ENCODE measurements at regions not wholly inside any gene's neighbourhood (a gene's known extent, or its start where the extent isn't known, plus 50 kb on each side); places are given as distances from the start of the nearest gene placed in this dataset.

GRCh38 chr13:111020546-111020945, 94.6 kb upstream of the ARHGEF7 start (continued):
- TF ChIP-seq TAF7 (optimal IDR thresholded peaks at IDR 0.05; ENCODE audit: borderline replicate concordance, low read depth, low read length) = no peak
- no peak for TF ChIP-seq ASH2L (IDR thresholded peaks at IDR 0.05; ENCODE audit: low read length)
- TF ChIP-seq TCF12 (IDR thresholded peaks at IDR 0.05; ENCODE audit: low read depth, low read length) = no peak

All from H1 (cell line).